ENCODE measurements at regions not wholly inside any gene's neighbourhood (a gene's known extent, or its start where the extent isn't known, plus 50 kb on each side); places are given as distances from the start of the nearest gene placed in this dataset.

DNA sequence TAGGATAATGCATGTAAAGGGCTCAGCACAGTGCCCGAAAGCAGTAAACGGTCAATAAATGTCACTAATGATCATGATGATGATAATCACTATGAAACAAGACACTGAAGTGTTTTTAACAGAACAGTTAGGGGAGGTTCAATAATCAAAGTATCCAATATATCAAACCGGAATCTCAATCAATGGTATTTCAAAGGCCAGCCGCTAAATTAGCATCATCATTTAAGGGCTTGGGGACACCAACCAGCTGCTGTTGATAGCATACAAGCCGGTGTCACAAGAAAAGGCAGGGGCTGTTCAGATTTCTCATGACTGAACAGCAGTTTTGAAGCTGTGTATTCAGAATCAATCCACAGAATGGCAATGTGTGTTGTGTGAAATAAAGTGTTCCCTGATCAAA lies 316.0 kb upstream of the NPVF start:
- POLR2A ChIA-PET: no interaction called here
- CTCF ChIA-PET: no interaction called here

DNA sequence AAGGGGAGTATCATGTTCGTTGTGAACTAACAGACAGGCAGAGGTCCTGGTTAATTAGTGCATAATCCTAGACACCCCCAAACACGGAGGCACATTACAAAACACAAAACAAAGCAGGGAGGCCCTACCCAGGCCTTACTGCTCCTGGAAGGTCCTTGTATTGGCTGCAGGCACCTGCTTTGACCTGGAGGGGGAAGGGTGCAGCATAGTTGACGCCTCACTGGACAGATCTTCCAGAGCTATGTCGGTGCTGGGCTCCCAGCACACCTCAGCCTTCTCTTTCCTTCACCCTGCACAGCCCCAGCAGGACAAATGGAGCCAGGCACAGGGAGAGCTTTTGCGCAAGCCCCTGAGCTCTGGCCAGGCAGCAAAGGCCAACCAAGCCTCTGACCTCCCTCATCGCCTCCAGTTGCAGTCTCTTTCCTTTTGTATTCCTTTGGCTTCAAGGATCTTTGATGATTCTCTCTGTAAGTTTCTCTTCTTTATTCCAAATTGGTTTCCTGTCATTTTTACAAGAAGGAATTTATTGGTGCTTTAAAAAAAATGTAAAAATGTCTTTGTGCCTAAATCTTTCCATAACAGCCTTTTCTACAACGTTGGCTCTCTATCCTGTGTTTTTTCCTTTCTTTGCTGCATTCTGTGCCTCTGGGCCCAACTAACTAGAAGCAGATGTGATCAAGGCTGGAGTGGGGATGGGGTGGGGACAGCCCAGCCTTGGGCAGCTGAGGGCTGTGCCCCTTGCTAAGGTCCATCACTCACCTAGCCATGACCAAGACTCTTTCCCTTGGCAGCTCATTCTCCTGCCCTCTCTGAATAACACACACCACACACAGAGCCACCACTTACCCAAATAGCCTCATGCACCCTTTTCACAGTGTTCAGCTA lies 317.1 kb upstream of the NPVF start:
- POLR2A ChIA-PET: no interaction called here

DNA sequence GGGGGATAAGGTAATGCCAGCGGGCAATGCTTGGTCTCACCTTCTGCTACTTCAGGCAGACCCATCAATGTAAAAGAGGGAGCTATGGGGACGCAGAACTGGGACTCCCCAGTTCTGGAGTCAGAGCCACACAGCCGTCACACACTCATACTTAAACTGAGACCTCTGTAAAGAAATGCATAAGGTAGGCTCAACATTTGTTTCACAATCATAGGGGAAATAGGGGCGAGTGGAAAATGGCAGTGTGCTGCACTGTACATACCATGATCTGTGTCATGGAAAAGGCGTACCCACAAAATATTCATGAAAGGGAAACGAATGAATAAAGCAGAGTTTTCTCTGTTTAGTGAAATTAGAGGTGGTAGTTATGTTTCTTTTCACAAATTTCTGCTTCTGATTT lies 318.0 kb upstream of the NPVF start:
- ChIA-PET POLR2A (no interaction called here), CTCF (no interaction called here)

More for the DNA sequence above, 317.1 kb upstream of the NPVF start:
- CTCF ChIA-PET: no interaction called here

GRCh38 chr7:25549271-25549921 lies 321.1 kb upstream of the NPVF start:
- CTCF ChIA-PET: no interaction called here
- POLR2A ChIA-PET: no interaction called here

- ChIA-PET CTCF (no interaction called here), POLR2A (no interaction called here)
Measured at GRCh38 chr7:25550149-25550548, 321.9 kb upstream of the NPVF start.

DNA sequence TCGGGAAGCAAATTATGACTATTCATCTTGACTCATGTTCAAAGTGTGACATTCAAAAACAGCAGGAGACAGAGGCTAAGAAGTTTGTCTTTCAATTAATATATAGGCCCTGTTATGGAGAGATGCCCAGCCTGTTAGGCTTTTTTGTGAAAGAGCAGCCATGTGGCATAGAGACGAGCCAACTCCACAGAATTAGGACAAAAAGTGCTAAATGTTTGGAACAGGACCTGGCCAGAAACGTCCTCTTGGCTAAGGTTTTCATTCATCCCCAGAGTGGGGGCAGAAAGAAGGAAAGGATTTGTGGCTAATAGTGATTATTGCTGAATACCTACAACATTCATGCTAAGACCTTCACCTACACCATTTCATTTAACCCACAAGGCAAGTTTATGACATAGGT lies 324.7 kb upstream of the NPVF start:
- ChIA-PET POLR2A (no interaction called here), CTCF (no interaction called here)

GRCh38 chr7:25553580-25554291 lies 325.4 kb upstream of the NPVF start:
- CTCF ChIA-PET: no interaction called here
- POLR2A ChIA-PET: no interaction called here

- POLR2A ChIA-PET: no interaction called here
Measured at GRCh38 chr7:25557379-25557917, 329.2 kb upstream of the NPVF start.

GRCh38 chr7:25557930-25558329 lies 329.6 kb upstream of the NPVF start:
- POLR2A ChIA-PET: no interaction called here
- CTCF ChIA-PET: no interaction called here

More at GRCh38 chr7:25557379-25557917, 329.2 kb upstream of the NPVF start:
- CTCF ChIA-PET: no interaction called here

- ChIA-PET CTCF (no interaction called here), POLR2A (no interaction called here)
Measured at GRCh38 chr7:25558605-25559004, 330.3 kb upstream of the NPVF start.

DNA sequence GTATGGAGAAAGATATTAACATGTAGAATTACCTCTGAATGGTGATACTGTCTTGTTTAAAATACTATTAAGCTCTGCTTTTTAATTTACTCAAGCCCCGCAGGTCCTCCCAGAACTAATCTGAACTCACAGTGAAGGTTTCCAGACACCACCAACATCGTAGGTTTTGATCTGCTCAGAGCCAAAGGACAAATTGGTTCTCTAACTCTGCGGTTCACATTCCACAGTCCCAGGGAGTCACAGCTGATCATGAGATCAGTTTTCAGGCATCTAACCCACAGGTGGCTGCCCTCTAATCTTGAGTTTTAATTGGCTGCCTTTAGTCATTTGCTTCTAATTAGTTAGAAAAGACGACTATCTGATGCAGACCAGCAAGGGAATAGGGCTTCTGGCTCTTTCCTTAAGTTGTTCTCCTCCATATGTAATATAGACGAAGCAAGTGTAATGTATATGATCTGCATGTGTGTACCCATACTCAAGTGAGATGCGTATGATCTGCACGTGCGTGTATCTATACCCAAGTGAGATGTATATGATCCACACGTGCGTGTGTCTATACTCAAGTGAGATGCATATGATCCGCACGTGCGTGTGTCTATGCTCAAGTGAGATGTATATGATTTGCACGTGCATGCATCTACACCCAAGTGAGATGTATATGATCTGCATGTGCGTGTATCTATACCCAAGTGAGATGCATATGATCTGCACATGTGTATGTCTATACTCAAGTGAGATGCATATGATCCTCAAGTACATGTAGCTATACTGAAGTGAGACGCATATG lies 331.5 kb upstream of the NPVF start:
- ChIA-PET CTCF (interaction anchor here (1.1 to 1.4 kb wide), 2 partner anchors 12 to 300 kb away, joined by 3 read pairs; no protein-coding TSS in a partner anchor), POLR2A (no interaction called here)

DNA sequence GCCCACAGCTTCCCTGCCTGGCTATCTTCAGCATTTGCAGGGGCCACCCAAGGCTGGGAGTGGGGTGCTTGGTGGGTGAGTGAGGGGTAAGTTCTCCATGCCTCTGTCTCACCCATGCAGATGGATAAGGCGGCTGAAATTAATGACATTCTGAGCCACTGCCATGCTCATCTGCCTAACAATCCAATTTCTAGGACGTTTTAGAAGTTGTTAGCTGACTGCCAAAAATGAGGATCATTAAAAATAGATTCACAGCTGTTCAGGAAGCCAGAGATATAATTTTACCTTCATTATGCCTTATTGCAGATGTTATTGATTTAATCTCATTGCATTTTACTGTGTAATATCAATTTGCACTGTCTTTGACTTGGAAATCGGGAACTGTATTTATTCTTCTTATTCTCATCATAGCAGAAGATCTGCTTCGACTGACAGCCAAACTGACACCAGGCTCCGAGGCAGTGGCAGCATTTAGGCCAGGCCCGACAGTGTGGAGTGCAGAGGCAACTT lies 334.4 kb upstream of the NPVF start:
- CTCF ChIA-PET: no interaction called here

DNA sequence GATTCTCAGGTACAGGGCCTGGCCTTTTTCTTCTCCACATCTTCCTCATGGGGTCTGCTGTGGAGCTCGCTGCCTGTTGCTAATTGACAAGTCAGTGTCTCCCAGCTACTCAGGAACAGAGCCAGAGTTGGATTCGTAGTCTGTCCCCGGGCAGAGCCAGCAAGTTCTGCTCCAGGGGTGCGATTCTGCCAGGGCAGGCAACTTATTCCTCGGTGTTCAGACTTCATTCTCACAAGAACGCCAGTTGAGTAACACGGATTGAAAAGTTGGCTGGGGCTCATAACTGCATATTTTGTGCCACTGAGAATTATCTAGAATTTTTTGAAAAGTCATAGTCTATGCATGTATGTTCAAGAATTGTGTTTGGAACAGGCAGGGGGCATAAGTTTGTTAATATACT lies 336.7 kb upstream of the NPVF start:
- ChIA-PET POLR2A (no interaction called here), CTCF (interaction anchor here (1.1 to 3.8 kb wide), 6 partner anchors 9 to 306 kb away, joined by 3 to 26 read pairs (median 4); no protein-coding TSS in a partner anchor)

More for the DNA sequence above, 334.4 kb upstream of the NPVF start:
- POLR2A ChIA-PET: no interaction called here

DNA sequence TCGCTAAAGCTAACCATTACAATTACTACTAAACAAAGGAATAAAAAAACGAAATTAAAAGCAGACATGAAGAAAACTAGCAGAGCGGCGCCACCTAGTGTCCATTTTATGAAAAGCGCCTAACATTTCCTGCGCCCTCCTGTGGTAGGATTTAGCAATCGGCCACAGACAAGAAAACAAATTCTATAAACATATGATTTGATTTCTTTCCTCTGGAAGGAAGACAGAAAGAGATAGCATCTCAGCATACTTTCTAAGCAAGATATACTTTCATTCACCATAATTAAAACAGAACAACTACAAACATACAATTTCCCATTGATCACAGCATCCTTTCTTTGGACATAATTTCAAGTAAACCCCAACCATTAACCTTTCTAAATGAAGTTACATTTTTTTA lies 337.7 kb upstream of the NPVF start:
- ChIA-PET CTCF (interaction anchor here (1.1 to 3.8 kb wide), 6 partner anchors 8 to 306 kb away, joined by 3 to 26 read pairs (median 4); no protein-coding TSS in a partner anchor), POLR2A (no interaction called here)

GRCh38 chr7:25567430-25567829 lies 339.1 kb upstream of the NPVF start:
- ChIA-PET POLR2A (no interaction called here), CTCF (interaction anchor here (1.0 to 3.8 kb wide), 2 partner anchors 18 to 308 kb away, joined by 4 to 26 read pairs; no protein-coding TSS in a partner anchor)

DNA sequence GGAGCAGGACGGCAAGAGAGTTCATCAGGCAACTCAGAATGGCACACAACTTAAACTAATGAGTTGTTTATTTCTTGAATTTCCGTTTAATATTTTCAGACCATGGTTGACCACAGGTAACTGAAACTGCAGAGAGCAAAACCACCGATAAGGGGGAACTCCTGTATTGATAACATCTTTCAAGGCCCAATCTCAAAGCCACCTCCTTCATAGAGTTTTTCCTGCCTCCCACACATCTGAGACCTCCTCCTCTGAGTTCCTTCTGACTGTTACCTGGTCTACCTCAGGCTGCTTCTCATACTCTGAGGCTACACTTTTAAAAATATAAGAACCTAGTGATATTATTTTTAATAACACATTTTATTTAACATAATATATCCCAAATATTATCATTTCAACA lies 341.5 kb upstream of the NPVF start:
- ChIA-PET POLR2A (no interaction called here), CTCF (no interaction called here)

DNA sequence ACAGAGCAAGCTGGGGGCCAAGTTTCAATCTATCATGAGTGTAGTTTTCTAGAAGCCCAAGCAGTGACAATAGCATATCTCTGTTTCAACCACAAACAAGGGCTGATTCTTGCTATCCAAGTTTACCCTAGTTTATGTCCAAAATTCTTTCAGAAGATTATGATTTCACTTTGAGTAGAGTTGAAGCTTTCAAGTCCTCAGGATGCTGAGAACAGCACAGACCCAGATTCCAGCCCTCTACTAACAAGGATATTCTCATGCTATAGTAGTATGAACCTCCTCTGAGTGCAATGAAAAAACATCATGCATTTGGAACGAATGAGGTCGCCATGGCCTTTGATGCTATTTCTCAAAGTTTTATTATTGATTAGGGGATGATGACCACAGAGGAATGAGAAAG lies 344.1 kb upstream of the NPVF start:
- POLR2A ChIA-PET: no interaction called here
- CTCF ChIA-PET: interaction anchor here (1.1 kb wide), 1 partner anchor 12 kb away, joined by 3 read pairs; no protein-coding TSS in a partner anchor

GRCh38 chr7:25574828-25575227 lies 346.5 kb upstream of the NPVF start:
- CTCF ChIA-PET: no interaction called here
- POLR2A ChIA-PET: no interaction called here

GRCh38 chr7:25575634-25576033 lies 347.3 kb upstream of the NPVF start:
- POLR2A ChIA-PET: no interaction called here
- CTCF ChIA-PET: no interaction called here

Measured in activated CD8-positive, alpha-beta memory T cell treated with anti-CD3 and anti-CD28 coated beads for 36 hours (primary cell).